ENCODE measurements at regions not wholly inside any gene's neighbourhood (a gene's known extent, or its start where the extent isn't known, plus 50 kb on each side); places are given as distances from the start of the nearest gene placed in this dataset.

DNA sequence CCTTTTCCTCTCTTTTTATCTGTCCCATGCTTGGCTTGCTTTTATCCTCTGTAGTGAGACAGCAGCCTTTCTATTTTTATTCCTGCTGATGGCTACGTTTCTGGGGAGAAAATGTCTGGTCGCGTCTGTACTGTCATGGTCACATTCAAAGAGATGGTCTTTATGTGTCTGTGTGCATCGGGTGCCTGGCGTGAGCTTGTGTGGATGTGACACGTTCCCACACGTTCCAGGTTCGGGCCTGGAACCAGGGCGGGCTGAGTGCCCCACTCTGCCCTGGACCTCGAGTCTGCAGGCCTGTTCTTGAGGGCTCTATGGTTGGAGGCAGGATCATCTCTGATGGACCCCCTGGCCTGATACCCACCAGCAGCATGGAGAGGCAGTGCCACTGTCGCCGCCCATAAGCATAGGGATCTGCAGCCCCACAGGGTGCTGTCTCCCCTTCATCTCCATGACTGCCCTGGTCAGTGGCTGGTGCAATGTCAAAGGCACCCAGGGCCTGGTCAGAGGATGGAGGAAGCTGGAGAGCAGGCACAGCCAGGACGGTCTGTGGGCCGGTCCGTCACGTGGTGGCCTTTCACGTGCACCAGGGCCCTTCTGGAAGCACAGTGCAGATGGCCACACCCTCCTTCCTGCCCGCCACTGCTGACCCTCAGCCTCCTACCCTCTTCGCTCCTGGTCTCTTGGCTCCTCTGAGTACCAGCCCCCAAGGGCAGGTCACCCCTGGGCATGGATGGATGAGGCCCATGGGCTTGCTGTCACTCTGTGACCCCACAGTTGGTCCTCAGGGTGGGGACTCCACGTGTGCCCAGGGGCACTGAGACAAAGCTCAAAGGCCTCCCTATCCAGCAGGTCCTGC is 149.2 kb upstream of the TWIST2 start:
- Histone ChIP-seq H4K20me1 (ENCODE audit: insufficient read depth) (no peaks in the 10 kb centered on the region), H3K27ac (ENCODE audit: low read depth in 2 of 2, low read length in 1 of 2) (no peak overlapping the region), H3K79me2 (ENCODE audit: insufficient read depth) (no peaks in the 10 kb centered on the region), H3K9me3 (no peaks in the 10 kb centered on the region), H2AFZ (ENCODE audit: low read depth) (no peak overlapping the region), H3K9ac (no peak overlapping the region), H3K4me2 (no peak overlapping the region), H3K4me3 (ENCODE audit: low read depth in 2 of 2, low read length in 1 of 2) (no peak overlapping the region), H3K36me3 (replicated peaks in 1 of 2; ENCODE audit: control insufficient read depth in 1 of 2, insufficient read depth in 2 of 2, low read length in 1 of 2) (no peaks in the 10 kb centered on the region), H3K27me3 (ENCODE audit: insufficient read depth) (no peaks in the 10 kb centered on the region; the same call in 1 of the 2 replicates), H3F3A (replicated peaks; ENCODE audit: insufficient read depth) (no peaks in the 10 kb centered on the region), H3K9me2 (no peaks in the 10 kb centered on the region), H3K4me1 (ENCODE audit: control insufficient read depth in 1 of 2, insufficient read depth in 2 of 2, low read depth in 1 of 2, low read length in 1 of 2) (no peaks in the 10 kb centered on the region)
- TF ChIP-seq TAF1 (IDR thresholded peaks at IDR 0.05; ENCODE audit: borderline replicate concordance, low read depth, low read length) = no peak
- TF ChIP-seq, protein P1, sequence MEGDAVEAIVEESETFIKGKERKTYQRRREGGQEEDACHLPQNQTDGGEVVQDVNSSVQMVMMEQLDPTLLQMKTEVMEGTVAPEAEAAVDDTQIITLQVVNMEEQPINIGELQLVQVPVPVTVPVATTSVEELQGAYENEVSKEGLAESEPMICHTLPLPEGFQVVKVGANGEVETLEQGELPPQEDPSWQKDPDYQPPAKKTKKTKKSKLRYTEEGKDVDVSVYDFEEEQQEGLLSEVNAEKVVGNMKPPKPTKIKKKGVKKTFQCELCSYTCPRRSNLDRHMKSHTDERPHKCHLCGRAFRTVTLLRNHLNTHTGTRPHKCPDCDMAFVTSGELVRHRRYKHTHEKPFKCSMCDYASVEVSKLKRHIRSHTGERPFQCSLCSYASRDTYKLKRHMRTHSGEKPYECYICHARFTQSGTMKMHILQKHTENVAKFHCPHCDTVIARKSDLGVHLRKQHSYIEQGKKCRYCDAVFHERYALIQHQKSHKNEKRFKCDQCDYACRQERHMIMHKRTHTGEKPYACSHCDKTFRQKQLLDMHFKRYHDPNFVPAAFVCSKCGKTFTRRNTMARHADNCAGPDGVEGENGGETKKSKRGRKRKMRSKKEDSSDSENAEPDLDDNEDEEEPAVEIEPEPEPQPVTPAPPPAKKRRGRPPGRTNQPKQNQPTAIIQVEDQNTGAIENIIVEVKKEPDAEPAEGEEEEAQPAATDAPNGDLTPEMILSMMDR (IDR thresholded peaks at IDR 0.05) = no peak
- TF ChIP-seq, protein P2, sequence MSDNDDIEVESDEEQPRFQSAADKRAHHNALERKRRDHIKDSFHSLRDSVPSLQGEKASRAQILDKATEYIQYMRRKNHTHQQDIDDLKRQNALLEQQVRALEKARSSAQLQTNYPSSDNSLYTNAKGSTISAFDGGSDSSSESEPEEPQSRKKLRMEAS (IDR thresholded peaks at IDR 0.05; ENCODE audit: low read depth) = no peak
- no peak for TF ChIP-seq FOXJ3 (CRISPR knock-in tag; IDR thresholded peaks at IDR 0.05)
- no peak for TF ChIP-seq NRF1 (IDR thresholded peaks at IDR 0.05; ENCODE audit: low read depth, low read length)
- no peak for TF ChIP-seq TEAD4 (IDR thresholded peaks at IDR 0.05; ENCODE audit: borderline replicate concordance, insufficient read depth)
- TF ChIP-seq GATA2 (CRISPR knock-in tag; IDR thresholded peaks at IDR 0.05) = no peak
- TF ChIP-seq RCOR1 (IDR thresholded peaks at IDR 0.05; ENCODE audit: low read length) = no peak
- no peak for TF ChIP-seq RXRA (IDR thresholded peaks at IDR 0.05; ENCODE audit: borderline replicate concordance, low read depth)
- TF ChIP-seq JUND (IDR thresholded peaks at IDR 0.05) = no peak
- TF ChIP-seq, protein P3, sequence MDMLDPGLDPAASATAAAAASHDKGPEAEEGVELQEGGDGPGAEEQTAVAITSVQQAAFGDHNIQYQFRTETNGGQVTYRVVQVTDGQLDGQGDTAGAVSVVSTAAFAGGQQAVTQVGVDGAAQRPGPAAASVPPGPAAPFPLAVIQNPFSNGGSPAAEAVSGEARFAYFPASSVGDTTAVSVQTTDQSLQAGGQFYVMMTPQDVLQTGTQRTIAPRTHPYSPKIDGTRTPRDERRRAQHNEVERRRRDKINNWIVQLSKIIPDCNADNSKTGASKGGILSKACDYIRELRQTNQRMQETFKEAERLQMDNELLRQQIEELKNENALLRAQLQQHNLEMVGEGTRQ (IDR thresholded peaks at IDR 0.05; ENCODE audit: borderline replicate concordance, low read depth, low read length) = no peak
- TF ChIP-seq NFIC (IDR thresholded peaks at IDR 0.05; ENCODE audit: borderline replicate concordance) = no peak
- TF ChIP-seq, protein P4, sequence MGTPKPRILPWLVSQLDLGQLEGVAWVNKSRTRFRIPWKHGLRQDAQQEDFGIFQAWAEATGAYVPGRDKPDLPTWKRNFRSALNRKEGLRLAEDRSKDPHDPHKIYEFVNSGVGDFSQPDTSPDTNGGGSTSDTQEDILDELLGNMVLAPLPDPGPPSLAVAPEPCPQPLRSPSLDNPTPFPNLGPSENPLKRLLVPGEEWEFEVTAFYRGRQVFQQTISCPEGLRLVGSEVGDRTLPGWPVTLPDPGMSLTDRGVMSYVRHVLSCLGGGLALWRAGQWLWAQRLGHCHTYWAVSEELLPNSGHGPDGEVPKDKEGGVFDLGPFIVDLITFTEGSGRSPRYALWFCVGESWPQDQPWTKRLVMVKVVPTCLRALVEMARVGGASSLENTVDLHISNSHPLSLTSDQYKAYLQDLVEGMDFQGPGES (IDR thresholded peaks at IDR 0.05; ENCODE audit: low read depth, low read length) = no peak
- TF ChIP-seq GABPA (IDR thresholded peaks at IDR 0.05; ENCODE audit: low read depth) = no peak
- no peak for TF ChIP-seq SMC3 (IDR thresholded peaks at IDR 0.05; ENCODE audit: low read depth, low read length)
- TF ChIP-seq, protein P5, sequence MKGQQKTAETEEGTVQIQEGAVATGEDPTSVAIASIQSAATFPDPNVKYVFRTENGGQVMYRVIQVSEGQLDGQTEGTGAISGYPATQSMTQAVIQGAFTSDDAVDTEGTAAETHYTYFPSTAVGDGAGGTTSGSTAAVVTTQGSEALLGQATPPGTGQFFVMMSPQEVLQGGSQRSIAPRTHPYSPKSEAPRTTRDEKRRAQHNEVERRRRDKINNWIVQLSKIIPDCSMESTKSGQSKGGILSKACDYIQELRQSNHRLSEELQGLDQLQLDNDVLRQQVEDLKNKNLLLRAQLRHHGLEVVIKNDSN (IDR thresholded peaks at IDR 0.05; ENCODE audit: borderline replicate concordance, low read depth) = no peak
- no peak for DNase-seq
- CTCF ChIA-PET = interaction anchor here (1.3 kb wide), 1 partner anchor 234 kb away, joined by 3 read pairs; no protein-coding TSS in a partner anchor
- WGBS (ENCODE audit: low lambda C conversion rate) = 90% methylated on average over 12 of the region's 20 CpGs
- POLR2A ChIA-PET = no interaction called here

All from SK-N-SH (cell line).